ENCODE measurements at regions not wholly inside any gene's neighbourhood (a gene's known extent, or its start where the extent isn't known, plus 50 kb on each side); places are given as distances from the start of the nearest gene placed in this dataset.
"Not testable (repeated sequence)": the region's sequence is repeated elsewhere in the genome, so short reads cannot be mapped to it uniquely, and the experiment has no call there.

DNA sequence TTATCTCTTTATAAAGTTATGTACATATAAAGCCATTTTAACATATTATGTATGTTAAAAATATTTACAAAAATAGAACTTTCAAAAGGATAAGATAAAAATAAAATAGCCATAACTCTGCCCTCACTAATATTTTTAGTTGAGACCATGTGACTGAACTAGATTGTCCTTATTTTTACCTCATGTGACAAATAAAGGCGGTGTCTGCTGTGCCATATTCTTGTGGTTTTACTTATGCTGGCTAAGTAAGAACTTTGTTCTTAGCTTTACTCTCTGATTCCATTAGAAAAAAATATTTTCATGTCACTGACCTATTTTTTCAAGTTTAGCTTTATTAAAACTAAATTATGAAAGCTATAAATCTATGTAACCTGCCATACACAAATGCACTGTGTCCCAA is 135.6 kb upstream of the TSC22D1 start:
- DNase-seq (ENCODE audit: low read depth in 2 of 2), result no peak

DNA sequence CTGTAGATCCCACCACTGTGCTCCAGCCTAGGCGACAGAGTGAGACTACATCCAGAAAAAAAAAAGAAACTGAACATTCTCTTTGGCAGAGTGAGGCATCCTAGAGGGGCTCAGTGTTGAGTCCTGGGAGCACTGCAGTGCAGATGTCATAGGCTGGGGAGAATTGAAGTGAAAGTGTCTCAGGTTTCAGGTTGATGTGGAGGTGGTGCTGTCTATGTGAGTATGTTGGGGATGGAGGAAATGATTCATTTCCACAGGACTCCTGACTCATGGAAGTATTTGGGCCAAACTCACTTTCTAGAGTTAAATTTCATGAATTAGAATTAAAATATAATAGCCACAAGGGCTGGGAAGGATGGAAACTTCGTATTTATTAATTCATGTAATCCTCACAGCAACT is 134.4 kb upstream of the TSC22D1 start:
- DNase-seq (ENCODE audit: low read depth in 2 of 2), result no peak

DNA sequence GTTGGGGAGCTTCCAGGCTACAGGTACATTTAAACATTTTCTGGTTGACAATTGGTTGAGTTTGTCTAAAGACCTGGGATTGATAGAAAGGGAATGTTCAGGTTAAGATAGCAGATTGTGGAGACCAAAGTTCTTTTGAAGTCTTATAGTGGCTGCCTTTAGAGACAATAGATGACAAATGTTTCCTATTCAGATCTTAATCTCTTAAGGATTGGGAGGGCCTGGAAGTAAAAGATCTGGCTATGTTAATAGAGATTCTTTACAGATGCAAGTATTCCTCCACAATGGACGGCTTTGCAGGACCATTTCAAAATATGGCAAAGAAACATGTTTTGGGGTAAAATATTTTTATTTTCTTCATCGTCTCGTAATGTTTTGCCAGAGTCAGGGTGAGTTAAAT is 128.7 kb upstream of the TSC22D1 start:
- DNase-seq (ENCODE audit: low read depth in 2 of 2), result not testable (repeated sequence)

DNA sequence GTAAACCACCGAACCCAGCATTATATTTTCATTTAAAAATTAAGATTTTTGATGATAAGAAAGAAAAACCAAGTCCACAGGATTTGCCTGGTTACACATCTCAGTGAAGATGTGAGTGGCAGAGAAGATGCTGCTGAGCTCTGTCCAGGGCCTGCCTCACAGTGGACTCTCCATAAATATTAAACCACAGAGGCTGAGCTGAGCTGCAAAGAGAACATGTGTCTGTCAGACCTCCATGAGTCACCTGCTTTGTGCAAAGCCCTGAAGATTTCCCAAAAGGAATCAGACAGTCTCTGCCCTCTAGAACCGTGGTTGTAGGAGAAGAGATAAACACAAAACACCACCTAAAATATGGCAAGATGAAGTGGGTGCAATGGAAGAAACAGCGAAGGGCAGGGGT is 127.2 kb upstream of the TSC22D1 start:
- DNase-seq (ENCODE audit: low read depth in 2 of 2), result no peak

DNA sequence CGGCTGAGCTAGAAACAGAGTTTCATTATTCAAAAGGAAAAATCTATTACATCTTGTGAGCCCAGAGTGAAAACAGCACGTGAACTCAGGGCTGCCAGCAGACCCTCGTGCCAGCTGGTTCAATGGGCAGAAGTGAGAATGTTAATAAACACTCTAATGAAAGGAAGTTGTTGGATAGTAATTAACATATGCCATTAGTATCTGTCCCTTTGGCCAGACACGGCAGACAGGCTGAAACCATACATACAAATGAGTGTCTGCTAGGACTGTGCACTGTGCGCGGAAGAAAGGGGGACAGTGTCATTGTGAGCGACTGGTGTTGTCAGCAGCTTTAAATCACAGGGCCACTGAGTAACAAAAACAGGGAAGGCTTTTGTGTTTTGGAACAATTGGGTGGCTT is 121.9 kb upstream of the TSC22D1 start:
- no peak for DNase-seq (ENCODE audit: low read depth in 2 of 2)

DNA sequence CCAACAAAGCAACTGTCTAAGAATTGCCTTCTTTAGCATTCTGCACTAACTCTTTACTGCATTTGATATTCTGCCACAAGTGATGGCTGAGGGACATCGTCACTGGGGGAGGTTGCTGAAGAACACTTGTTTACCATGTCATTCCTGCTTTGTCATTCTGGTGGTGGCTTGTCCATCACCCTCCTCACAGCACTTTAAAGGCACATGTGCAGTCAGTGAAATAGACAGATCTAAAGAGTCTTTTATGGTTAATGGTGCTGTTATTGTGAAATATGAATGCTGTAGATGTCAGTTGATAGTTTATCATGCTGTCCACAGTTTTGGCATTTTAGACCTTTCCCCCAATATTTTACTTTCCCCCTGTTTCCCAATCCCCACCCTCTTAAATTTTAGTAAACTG is 120.9 kb upstream of the TSC22D1 start:
- no peak for DNase-seq (ENCODE audit: low read depth in 2 of 2)

DNA sequence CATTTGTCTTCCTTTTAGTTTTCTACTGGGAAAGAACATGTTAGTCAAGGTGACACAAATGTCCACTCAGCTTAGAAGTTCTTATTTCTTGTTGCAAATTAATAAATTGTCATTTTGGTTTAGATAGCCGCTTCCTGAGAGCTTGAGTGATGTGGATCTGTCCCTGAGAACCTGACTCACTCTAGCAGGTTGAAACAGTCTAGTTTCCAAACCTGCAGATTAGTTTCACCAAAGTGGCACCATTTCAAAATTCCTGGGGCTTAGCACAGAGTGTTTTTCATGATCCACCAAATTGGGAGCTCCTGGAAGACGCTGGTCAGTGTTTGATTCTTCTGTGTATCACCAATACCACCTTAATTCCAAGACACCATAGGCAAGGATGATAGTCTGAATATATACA is 119.4 kb upstream of the TSC22D1 start:
- no peak for DNase-seq (ENCODE audit: low read depth in 2 of 2)

DNA sequence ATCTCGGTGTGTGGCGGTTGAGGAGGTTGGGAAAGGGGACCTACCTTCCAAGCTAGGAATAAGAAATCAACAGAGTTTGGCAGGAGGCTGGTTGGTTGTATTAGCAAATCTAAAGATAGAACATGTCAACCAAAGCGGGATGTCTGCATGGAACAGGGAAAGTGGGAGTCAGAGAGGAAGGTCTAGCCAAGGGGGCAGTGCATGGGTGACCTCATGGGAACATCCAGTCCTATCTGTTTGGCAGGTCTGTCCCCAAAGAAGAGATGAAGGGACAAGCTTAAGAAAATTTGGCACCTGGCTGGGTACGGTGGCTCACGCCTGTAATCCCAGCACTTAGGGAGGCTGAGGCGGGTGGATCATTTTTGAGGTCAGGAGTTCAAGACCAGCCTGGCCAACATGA is 118.7 kb upstream of the TSC22D1 start:
- no peak for DNase-seq (ENCODE audit: low read depth in 2 of 2)

DNA sequence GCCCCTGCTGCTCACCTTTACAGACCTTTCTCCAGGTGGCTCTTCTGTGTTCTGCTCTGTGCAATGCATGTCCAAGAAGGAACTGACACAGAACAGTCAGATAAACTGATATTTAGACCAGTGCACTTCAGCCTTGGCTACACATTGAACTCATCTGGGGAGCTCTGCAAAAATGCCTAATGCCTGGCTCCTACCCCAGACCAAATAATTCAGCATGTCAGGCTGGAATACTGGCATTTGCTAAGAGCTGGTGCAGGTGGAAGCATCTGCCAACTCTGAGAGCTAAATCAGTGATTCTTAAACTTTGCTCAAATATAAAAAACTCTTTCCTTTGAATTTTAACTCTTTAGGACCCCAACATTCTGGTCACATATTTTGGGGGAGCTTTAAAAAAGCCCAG is 118.2 kb upstream of the TSC22D1 start:
- no peak for DNase-seq (ENCODE audit: low read depth in 2 of 2)

DNA sequence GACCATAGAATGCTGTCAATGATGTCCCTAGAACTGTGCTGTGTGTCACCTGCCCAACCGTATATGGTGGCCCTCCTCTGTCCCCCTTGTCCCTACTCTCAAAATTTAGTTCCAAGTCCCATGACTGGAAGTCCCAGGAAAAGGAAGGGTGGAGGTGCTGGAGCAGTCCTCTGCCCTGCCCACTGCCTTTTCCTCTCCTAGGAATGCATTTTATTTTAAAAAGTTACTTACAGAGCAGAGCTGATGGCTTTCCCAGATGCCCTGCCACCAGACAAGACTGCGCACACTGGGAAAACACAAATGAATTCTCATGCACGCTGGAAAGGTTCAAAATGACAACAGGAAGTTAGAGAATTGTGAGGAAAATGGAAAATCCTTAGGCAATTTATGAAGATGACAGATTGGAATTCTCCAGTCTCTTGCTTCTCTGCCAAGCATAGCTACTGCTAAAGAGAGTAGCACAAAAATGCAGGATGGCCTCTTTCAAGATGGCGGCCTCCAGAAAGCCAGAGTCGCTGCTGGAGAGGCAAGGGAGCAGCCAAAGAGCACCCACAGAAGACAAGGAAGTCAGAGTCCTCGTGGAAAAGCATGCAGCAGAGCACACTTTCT is 117.1 kb upstream of the TSC22D1 start:
- DNase-seq (ENCODE audit: low read depth in 2 of 2), result no peak

DNA sequence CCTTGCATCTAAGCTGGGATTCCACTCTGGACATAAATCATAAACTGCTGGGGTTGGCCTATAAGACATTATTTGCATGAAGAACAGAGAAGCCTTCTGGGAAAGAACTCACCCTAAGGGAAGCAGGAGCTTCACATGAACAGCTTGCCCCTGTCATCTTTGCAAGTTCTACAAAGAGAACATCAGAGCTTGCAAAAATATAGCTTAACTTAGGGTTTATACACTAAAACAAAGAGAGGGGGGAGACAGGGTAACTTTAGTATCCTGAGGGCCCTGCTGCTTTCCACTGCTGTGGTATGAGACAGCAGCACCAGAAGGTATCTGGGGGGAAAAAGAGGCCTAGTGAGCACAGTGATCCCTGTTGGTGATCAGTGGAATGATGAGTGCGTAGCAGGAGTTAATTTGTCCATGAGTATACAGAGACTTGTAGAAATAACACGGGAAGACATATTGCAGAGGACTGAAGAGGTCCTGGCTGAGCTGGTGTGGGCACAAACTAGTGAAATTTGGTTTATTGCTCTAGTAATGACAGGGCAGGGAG is 116.1 kb upstream of the TSC22D1 start:
- DNase-seq (ENCODE audit: low read depth in 2 of 2), result no peak

DNA sequence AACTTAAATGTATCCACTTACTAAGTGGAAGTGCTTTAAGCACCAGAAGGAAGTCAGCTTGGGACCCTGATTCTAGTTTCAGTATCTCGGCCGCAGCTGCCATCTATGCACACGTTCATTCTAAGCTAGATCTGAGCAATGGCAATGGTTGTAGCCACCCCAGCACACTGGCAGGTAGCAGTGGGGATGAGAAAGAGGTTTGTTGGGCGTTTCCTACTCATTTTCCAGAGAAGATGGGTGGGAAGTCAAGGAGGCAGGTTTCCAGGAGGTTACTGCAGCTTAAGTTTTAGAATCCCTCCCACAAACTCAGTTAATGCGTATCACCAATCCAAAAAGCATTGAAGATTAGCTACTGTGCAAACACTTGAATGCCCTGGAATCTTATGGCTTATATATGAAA is 114.2 kb upstream of the TSC22D1 start:
- DNase-seq (ENCODE audit: low read depth in 2 of 2), result no peak

DNA sequence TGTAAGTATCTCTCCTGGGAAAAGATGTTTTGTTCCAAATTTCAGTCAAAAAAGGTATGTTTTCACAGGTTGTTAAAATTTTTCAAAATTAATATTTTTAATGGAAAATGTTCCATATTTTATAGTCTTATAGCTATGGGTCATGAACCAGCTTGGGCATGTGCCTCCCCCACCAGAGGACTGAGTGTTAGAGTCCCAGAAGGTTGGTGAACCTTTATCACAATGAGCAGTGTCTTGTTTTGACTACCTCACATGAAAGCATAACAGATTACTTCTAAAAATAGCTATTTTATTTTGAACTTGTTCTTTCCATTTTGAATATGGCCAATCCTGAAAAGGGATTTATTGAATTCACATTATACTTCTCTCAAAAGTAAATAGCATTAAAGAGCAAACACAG is 112.5 kb upstream of the TSC22D1 start:
- no peak for DNase-seq (ENCODE audit: low read depth in 2 of 2)

DNA sequence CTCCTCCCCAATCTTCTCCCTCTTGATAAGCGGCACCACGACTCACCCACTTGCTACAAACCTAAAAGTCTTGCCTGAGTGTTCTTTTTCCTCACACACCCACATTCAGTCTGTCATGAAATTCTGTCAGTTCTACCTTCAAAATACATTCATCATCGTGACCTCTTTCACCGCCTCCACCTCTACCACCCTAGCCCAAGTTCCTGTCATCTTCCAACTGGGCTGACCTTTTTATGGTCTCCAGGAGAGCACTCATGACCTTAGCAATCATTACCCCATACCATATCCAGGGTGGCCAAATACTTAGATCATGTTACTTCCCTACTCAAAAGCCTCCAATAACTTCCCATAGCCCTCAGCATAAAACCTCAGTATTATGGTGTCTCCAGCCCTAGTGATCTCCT is 110.4 kb upstream of the TSC22D1 start:
- DNase-seq (ENCODE audit: low read depth in 2 of 2), result no peak

DNA sequence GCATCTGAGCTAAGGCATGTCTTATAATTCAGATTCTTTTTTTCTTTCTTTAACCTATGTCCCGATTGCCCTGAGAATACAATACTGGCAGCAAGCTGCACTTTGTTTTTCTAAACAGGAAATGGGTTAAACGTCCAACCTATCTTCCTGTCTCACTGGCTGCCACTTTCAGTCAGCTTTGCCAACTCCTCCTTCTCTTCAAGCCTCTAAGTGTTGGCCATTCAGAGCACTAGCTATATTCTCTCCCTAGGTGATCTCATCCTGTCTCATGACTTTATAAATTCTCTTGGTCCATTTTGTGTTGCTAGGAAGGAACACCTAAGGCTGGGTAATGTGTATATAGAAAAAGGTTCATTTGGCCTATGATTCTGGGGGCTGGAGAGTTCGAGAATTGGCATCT is 109.5 kb upstream of the TSC22D1 start:
- DNase-seq (ENCODE audit: low read depth in 2 of 2), result no peak

DNA sequence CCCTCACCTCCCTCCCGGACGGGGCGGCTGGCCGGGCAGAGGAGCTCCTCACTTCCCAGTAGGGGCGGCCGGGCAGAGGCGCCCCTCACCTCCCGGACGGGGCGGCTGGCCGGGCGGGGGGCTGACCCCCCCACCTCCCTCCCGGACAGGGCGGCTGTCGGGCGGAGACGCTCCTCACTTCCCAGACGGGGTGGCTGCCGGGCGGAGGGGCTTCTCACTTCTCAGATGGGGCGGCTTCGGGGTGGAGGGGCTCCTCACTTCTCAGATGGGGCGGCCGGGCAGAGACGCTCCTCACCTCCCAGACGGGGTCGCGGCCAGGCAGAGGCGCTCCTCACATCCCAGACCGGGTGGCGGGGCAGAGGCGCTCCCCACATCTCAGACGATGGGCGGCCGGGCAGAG is 106.3 kb upstream of the TSC22D1 start:
- DNase-seq (ENCODE audit: low read depth in 2 of 2), result not testable (repeated sequence)

DNA sequence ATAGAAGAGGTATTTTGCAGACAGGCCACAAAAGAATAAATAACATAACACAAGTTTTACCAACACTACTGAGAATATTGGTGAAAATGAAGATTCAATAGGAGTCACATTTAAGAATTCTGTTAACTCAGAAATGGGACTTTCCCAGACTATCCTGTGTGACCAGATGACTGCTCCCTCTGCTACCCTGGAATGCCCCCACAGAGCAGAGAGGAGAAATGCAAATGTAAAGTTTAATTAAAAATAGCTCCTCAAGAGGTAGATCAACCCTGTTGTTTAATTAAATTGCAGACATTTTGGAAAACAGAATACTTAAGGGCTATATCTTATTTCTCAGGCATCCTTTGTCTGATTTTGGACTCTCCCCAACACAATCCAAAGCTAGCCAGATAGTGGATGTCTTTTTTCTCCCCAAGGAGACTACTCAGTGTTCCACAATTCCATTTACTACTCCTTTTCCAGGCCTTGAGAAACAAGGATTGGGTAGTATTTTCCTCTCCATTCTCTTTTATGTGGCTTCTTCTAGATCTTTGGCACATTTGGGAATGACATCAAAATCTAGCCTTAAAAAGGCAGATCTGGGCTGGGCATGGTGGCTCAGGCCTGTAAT is 104.7 kb upstream of the TSC22D1 start:
- no peak for DNase-seq (ENCODE audit: low read depth in 2 of 2)

DNA sequence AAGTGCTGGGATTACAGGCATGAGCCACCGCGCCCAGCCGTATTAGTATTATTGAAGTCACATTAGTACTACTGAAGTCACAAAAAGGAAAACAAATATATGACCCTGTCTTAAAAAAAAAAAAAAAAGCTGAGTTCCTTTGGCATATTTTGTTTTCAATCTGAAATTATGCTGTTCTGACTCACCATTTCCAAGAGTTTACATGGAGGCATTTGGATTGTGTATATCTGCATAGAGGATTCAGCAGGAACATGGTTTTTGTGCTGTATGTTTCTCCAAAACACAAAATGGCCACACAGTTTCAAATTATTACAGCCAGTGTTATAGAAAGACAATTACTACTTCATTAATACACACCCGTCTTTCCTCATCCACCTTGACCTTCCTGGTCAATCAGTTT is 103.5 kb upstream of the TSC22D1 start:
- DNase-seq (ENCODE audit: low read depth in 2 of 2), result no peak

DNA sequence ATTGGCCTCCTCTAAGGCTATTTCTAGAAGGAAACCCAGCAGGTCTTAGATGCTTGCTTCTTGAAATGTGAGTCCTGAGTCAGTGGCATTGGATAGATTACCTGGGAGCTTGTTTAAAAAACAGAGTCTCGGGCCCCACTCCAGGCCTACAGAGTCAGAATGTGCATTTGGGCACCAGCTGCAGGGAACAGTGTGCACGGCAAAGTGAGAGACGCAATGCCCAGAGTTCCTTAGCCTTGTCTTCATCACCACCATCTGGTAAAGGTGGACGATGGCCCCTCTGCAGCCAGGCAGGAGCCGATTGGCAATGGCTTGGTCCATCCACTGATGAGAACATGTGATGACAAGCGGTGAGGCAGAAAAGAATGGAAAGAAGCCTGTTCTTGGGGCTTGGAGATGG is 102.1 kb upstream of the TSC22D1 start:
- no peak for DNase-seq (ENCODE audit: low read depth in 2 of 2)

DNA sequence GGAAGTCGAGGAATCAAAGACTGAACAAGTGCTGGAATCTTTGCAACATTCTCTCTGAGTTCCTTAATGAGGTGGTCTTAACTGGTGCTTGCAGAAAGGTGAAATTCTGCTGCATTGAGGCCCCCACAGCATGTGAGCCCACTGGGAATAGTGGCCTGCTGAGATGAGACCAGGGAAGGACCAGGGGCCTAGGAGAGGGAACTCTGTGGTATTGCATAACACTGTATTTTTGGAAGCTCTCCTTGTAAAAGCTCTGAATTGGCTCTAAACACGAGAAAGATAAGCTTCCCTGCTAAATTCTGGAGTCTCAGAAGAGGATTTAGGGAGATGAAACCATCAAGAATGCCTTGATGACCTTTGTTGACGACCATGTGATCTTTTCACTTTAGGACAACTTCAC is 100.4 kb upstream of the TSC22D1 start:
- no peak for DNase-seq (ENCODE audit: low read depth in 2 of 2)

DNA sequence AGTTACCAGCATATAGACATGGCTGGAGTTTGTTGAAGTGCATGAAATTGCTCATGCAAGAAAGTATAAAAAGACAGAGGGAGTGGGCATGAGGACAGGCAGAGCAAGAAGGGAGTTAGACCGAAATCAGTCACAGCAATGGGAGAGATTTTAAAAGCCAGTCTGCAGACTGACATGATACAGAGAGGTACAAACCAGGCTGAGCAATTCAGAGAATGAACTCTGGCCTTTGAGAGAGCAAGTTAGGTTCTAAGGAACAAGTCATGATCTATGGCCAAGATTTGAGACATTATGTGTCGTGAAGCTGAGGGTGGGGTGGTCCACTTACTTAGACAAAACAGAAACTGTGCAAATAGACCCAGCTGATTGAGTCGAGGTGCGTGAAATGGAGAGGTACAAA is 93.4 kb upstream of the TSC22D1 start:
- no peak for DNase-seq (ENCODE audit: low read depth in 2 of 2)

DNA sequence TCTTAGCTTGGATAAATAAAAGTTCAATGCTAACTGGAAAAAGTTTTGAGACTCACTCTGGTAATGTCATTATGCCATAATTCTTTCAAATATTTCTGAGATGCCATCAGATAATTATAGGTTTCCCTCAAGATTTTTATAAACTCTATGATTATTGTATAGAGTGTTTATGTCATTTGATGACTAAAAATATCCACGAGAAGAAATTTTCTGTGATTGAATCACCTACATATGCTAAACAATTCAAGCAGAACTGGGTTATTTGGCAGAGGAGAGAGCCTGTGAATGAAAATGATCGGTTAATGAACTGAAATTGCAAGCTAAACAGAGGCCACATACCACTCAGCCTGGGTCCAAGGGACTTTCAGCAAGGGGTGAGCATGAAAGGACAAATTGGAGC is 92.6 kb upstream of the TSC22D1 start:
- no peak for DNase-seq (ENCODE audit: low read depth in 2 of 2)

DNA sequence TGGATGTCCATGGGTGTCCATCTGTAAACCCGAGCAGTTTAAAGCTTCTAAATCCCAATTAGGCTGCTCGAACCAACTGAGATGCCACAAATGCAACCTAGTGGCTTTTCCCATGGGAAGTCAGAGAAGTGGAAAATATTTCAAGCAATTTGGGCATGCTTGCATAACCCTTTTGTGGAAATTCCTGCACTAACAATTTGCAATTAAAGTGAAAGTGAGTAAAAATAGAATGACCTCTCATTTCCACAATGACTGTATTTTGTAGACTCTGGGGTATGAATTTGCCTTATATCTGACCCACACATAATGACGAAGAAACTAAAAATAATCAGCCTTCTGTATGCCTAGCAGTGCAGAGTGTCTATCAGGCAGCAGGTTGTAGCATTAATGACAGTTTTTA is 91.8 kb upstream of the TSC22D1 start:
- no peak for DNase-seq (ENCODE audit: low read depth in 2 of 2)

DNA sequence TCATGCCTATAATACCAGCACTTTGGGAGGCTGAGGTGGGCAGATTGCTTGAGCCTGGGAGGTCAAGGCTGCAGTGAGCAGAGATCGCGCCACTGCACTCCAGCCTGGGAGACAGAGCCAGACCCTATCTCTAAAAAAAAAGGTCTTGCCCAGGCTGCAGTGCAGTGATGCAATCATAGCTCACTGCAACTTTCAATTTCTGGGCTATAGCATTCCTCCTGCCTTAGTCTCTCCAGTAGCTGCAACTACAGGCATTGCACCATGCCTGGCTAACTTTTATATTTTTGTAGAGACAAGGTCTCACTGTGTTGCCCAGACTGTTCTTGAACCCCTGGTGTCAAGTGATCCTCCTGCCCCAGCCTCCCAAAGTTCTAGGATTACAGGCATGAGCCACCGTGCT is 90.4 kb upstream of the TSC22D1 start:
- DNase-seq (ENCODE audit: low read depth in 2 of 2), result not testable (repeated sequence)
